Transverse colon (tissue), 4 donors: ENCODE measurements at regions not wholly inside any gene's neighbourhood (a gene's known extent, or its start where the extent isn't known, plus 50 kb on each side); places are given as distances from the start of the nearest gene placed in this dataset.
"Not testable (repeated sequence)": the region's sequence is repeated elsewhere in the genome, so short reads cannot be mapped to it uniquely, and the experiment has no call there.

Experiments
- DNase-seq: peaks from one replicate; pipeline ENCODE4 v3.0.0-alpha.2; 2019
- H3K27ac ChIP-seq, 4 donors: fragments of 200-600 bp; sonication (generic); 2 replicates each; pipeline ENCODE4 v1.5.1; 2016 to 2018; ENCODE audit warnings: inconsistent platforms in 4 of 4
- H3K27me3 ChIP-seq: fragments of 200-600 bp; sonication (generic); 2 replicates; pipeline ENCODE4 v1.5.1; 2017; ENCODE audit warnings: inconsistent platforms
- H3K36me3 ChIP-seq, 4 donors: fragments of 200-600 bp; sonication (generic); 2 replicates each; pipeline ENCODE4 v1.5.1; 2017 to 2019; ENCODE audit warnings: inconsistent platforms in 4 of 4
- H3K4me1 ChIP-seq, 4 donors: fragments of 200-600 bp; sonication (generic); 2 replicates each; pipeline ENCODE4 v1.5.1; 2017 to 2020; ENCODE audit warnings: inconsistent platforms in 4 of 4
- H3K4me3 ChIP-seq, 4 donors: fragments of 200-600 bp; sonication (generic); 1 replicate in 1 of 4; 2 replicates in 3 of 4; pipeline versions ENCODE4 v1.5.1 to v1.6.1; 2017 to 2019; ENCODE audit warnings: inconsistent platforms in 4 of 4
- H3K9me3 ChIP-seq, 2 donors: fragments of 200-600 bp; sonication (generic); 2 replicates each; pipeline ENCODE4 v1.5.1; 2017 to 2019; ENCODE audit warnings: inconsistent platforms in 2 of 2
- CTCF ChIP-seq, 5 experiments: fragments of 200-600 bp in 3 of 5; fragments of 450-650 bp in 2 of 5; sonication (generic) in 3 of 5; IDR thresholded peaks; 1 replicate in 2 of 5; 2 replicates in 3 of 5; pipeline ENCODE4 v1.5.1; 2016 to 2017; ENCODE audit warnings: antibody characterized with exemption in 5 of 5, inconsistent platforms in 3 of 5, mild to moderate bottlenecking in 2 of 5, moderate library complexity in 1 of 5
- EP300 ChIP-seq: sonication (generic); formaldehyde crosslinking; IDR thresholded peaks from one replicate; pipeline ENCODE4 v1.6.1; 2017; ENCODE audit warnings: antibody characterized with exemption, low read depth
- POLR2A ChIP-seq: fragments of 450-650 bp; IDR thresholded peaks from one replicate; pipeline ENCODE4 v1.6.1; 2016; ENCODE audit warnings: antibody characterized with exemption, mild to moderate bottlenecking, moderate library complexity
- POLR2AphosphoS5 ChIP-seq, 3 donors: sonication (generic); formaldehyde crosslinking; IDR thresholded peaks; one replicate each; pipeline ENCODE4 v1.6.1; 2016; ENCODE audit warnings: antibody characterized with exemption in 3 of 3
- WGBS, 2 donors: methylation state at CpG; one replicate each; pipeline ENCODE4 v1.1.5; 2018; ENCODE audit warnings: low coverage in 1 of 2; 5-methylcytosine and 5-hydroxymethylcytosine counted together
- in situ Hi-C, 4 donors: fragments of 200-750 bp; cut with MboI; loops; one replicate each; pipeline versions ENCODE4 v1.15.0 to v1.15.1; 2017; ENCODE audit warnings: low sequenced_read_pairs in 3 of 4, low pct_ligation_motif_present in 1 of 4, low pct_unique_long_range_greater_than_20kb in 1 of 4
- intact Hi-C: fragments of 100-400 bp; cut with DNase I; formaldehyde crosslinking; loops from one replicate; pipeline ENCODE4 v1.15.1; 2023; ENCODE audit warnings: low total_unique reads

GRCh38 chr5:101751105-101751504, 545.0 kb downstream of the SLCO4C1 start:
- TF ChIP-seq POLR2AphosphoS5 (IDR thresholded peaks at IDR 0.05) (no peak), EP300 (no peak), POLR2A (no peak), CTCF (IDR thresholded peaks at IDR 0.05) (no peak)
- in situ Hi-C loops = no loop called here
- WGBS, 2 donors = 33 to 50% methylated on average over 3 of the region's 3 CpGs
- intact Hi-C loops = no loop called here
- DNase-seq = no peak
- no peak overlapping the region for H3K4me3 ChIP-seq
- H3K27me3 ChIP-seq = no peaks in the 10 kb centered on the region
- no peaks in the 10 kb centered on the region for H3K4me1 ChIP-seq
- no peak overlapping the region for H3K27ac ChIP-seq
- no peaks in the 10 kb centered on the region for H3K9me3 ChIP-seq
- H3K36me3 ChIP-seq = no peaks in the 10 kb centered on the region

DNA sequence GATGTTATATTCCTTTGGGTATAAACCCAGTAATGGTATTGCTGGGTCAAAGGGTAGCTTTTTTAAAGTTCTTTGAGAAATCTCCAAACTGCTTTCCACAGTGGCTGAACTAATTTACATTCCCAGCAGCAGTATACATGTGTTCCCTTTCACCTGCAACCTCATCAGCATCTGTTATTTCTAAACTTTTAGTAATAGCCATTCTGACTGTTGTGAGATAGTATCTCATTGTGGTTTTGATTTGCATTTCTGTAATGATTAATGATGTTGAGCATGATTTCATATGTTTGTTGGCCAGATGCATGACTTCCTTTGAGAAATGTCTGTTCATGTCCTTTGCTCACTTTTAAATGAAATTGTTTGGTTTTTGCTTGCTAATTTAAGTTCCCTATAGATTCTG, 553.1 kb downstream of the SLCO4C1 start:
- H3K36me3 ChIP-seq, H3K4me1 ChIP-seq, in situ Hi-C loops, DNase-seq, intact Hi-C loops, H3K9me3 ChIP-seq, H3K27ac ChIP-seq, H3K27me3 ChIP-seq, H3K4me3 ChIP-seq: not testable (repeated sequence)

DNA sequence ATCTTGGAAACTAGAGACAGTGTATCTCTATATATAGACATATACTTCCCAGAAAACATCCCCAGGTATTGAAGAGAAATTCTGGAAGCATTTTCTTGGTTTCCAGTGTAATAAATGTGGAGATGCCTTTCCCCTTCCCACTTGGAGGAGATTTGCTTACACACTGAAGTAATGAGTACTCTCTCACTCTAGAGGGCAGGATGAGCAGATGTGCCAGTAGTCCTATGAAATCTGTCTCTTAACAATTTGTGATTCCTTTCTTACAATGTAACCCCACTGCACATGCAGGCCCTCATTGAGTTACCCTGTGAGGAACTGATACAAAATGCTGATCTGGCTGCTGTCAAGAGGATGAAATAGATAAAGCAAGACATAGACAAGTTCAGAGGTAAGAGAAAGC, 567.2 kb downstream of the SLCO4C1 start:
- H3K9me3 ChIP-seq = no peaks in the 10 kb centered on the region
- no peaks in the 10 kb centered on the region for H3K27me3 ChIP-seq
- H3K4me3 ChIP-seq = no peak overlapping the region
- intact Hi-C loops (no loop called here), in situ Hi-C loops (no loop called here)
- no peak overlapping the region for H3K27ac ChIP-seq
- no peak for TF ChIP-seq EP300
- TF ChIP-seq CTCF (IDR thresholded peaks at IDR 0.05) = no peak
- TF ChIP-seq POLR2A = no peak
- no peak for TF ChIP-seq POLR2AphosphoS5 (IDR thresholded peaks at IDR 0.05)
- no peaks in the 10 kb centered on the region for H3K4me1 ChIP-seq
- DNase-seq = no peak
- no peaks in the 10 kb centered on the region for H3K36me3 ChIP-seq

GRCh38 chr5:101721543-101721942, 574.5 kb downstream of the SLCO4C1 start:
- Histone ChIP-seq H3K4me3 (no peak overlapping the region), H3K36me3 (no peaks in the 10 kb centered on the region), H3K27ac (no peak overlapping the region), H3K9me3 (no peaks in the 10 kb centered on the region), H3K4me1 (no peaks in the 10 kb centered on the region), H3K27me3 (no peaks in the 10 kb centered on the region)
- TF ChIP-seq POLR2A (no peak), EP300 (no peak), CTCF (IDR thresholded peaks at IDR 0.05) (no peak), POLR2AphosphoS5 (IDR thresholded peaks at IDR 0.05) (no peak)
- intact Hi-C loops (no loop called here), in situ Hi-C loops (no loop called here)
- no peak for DNase-seq
- WGBS, 2 donors = 57 to 86% methylated on average over 1 of the region's 1 CpG

GRCh38 chr5:101720033-101720432, 576.1 kb downstream of the SLCO4C1 start:
- intact Hi-C loops = no loop called here
- Histone ChIP-seq H3K36me3 (no peaks in the 10 kb centered on the region), H3K27ac (no peak overlapping the region), H3K4me1 (no peaks in the 10 kb centered on the region), H3K9me3 (no peaks in the 10 kb centered on the region), H3K4me3 (no peak overlapping the region), H3K27me3 (no peaks in the 10 kb centered on the region)
- 60 to 93% methylated on average over 1 to 3 of the region's 3 CpGs for WGBS, 2 donors
- in situ Hi-C loops = no loop called here
- TF ChIP-seq CTCF (IDR thresholded peaks at IDR 0.05) (no peak), POLR2AphosphoS5 (IDR thresholded peaks at IDR 0.05) (no peak), EP300 (no peak), POLR2A (no peak)
- no peak for DNase-seq
